Heart left ventricle (tissue), 16 donors: ENCODE measurements at regions not wholly inside any gene's neighbourhood (a gene's known extent, or its start where the extent isn't known, plus 50 kb on each side); places are given as distances from the start of the nearest gene placed in this dataset.

Experiments used
- ATAC-seq, 4 donors: fragments of 200-7000 bp; cut with Tn5 transposase; one replicate each; pipeline ENCODE4 v1.9.1; 2020 to 2022; ENCODE audit warnings: moderate library complexity in 4 of 4, mild to moderate bottlenecking in 3 of 4, moderate number of reproducible peaks in 1 of 4
- DNase-seq, 5 donors: peaks; one replicate each; pipeline ENCODE4 v3.0.0-alpha.2; 2020
- H3K27ac ChIP-seq, 12 donors: fragments of 200-600 bp; sonication (generic) in 4 of 12; one replicate each; pipeline versions ENCODE4 v1.5.0 to v1.8.0; 2016 to 2022; ENCODE audit warnings: mild to moderate bottlenecking in 2 of 12
- H3K27me3 ChIP-seq, 9 donors: fragments of 200-600 bp; sonication (generic) in 2 of 9; one replicate each; pipeline versions ENCODE4 v1.5.1 to v1.8.0; 2016 to 2022; ENCODE audit warnings: mild to moderate bottlenecking in 3 of 9
- H3K36me3 ChIP-seq, 9 donors: fragments of 200-600 bp; sonication (generic) in 2 of 9; one replicate each; pipeline versions ENCODE4 v1.5.0 to v1.8.0; 2018 to 2022; ENCODE audit warnings: mild to moderate bottlenecking in 2 of 9
- H3K4me1 ChIP-seq, 12 donors: fragments of 200-600 bp; sonication (generic) in 4 of 12; one replicate each; pipeline versions ENCODE4 v1.5.0 to v1.8.0; 2016 to 2022; ENCODE audit warnings: mild to moderate bottlenecking in 3 of 12
- H3K4me3 ChIP-seq, 12 donors: fragments of 200-600 bp; sonication (generic) in 4 of 12; one replicate each; pipeline versions ENCODE4 v1.5.0 to v1.8.0; 2017 to 2022; ENCODE audit warnings: mild to moderate bottlenecking in 9 of 12, moderate library complexity in 4 of 12
- H3K9me3 ChIP-seq, 12 donors: fragments of 200-600 bp; sonication (generic) in 4 of 12; one replicate each; pipeline versions ENCODE4 v1.5.0 to v1.8.0; 2016 to 2022; ENCODE audit warnings: mild to moderate bottlenecking in 1 of 12
- POLR2A ChIP-seq, 2 donors: fragments of 450-650 bp; IDR thresholded peaks; one replicate each; pipeline ENCODE4 v1.6.1; 2017; ENCODE audit warnings: antibody characterized with exemption in 2 of 2, mild to moderate bottlenecking in 2 of 2, moderate library complexity in 2 of 2
- WGBS, 4 donors: extraction: QIAGEN DNeasy Blood & Tissue Kit in 2 of 4; methylation state at CpG; one replicate each; pipeline versions ENCODE4 v1.1.5 to v1.1.7; 2013 to 2018; 5-methylcytosine and 5-hydroxymethylcytosine counted together
- intact Hi-C, 10 donors: fragments of 100-400 bp; cut with DNase I; formaldehyde crosslinking; loops; one replicate each; pipeline versions ENCODE4 v1.11.1 to v1.14.2; 2022
- TF ChIP-seq, protein P1 (sequence below), 12 donors: fragments of 200-600 bp; sonication (generic) in 4 of 12; IDR thresholded peaks; one replicate each; pipeline versions ENCODE4 v1.5.0 to v1.8.0; 2018 to 2022; ENCODE audit warnings: antibody characterized with exemption in 12 of 12, mild to moderate bottlenecking in 5 of 12
- donor health status: ischemic (EF 13 %, LVEDD 7.1; RV severe dilation, severe dysfunction).
- donor health status: healthy with polysubstance abuse.
- donor health status: DM: no; HTN: yes; CAD: no.
- donor health status: DM: no; HTN: no; CAD: no.
- donor health status: ischemic (EF 25% LVEDD 6.9; RV normal size, moderate dysfunction).
- donor health status: ischemic (EF 25% LVEDD 5.7; RV mildly dilated, moderate dysfunction).
- donor health status: healthy.
- donor health status: DM: yes; HTN: yes; CAD: no.
- donor health status: ischemic (EF 35%, LVEDD 5.7; RV mildly dilated, moderate dysfunction).
- donor health status: nonischemic (EF 11% LVEDD 7.7; RV severe dilation, severe dysfunction).
- donor health status: DM: yes; HTN: yes; CAD: no.
- donor health status: PGD.
- donor health status: ischemic (EF 29% LVEDD 5.4; RV normal size, mild dysfunction).
- donor health status: nonischemic (EF 23%, LVEDD 6.1; RV moderate dilation, normal function).

DNA sequence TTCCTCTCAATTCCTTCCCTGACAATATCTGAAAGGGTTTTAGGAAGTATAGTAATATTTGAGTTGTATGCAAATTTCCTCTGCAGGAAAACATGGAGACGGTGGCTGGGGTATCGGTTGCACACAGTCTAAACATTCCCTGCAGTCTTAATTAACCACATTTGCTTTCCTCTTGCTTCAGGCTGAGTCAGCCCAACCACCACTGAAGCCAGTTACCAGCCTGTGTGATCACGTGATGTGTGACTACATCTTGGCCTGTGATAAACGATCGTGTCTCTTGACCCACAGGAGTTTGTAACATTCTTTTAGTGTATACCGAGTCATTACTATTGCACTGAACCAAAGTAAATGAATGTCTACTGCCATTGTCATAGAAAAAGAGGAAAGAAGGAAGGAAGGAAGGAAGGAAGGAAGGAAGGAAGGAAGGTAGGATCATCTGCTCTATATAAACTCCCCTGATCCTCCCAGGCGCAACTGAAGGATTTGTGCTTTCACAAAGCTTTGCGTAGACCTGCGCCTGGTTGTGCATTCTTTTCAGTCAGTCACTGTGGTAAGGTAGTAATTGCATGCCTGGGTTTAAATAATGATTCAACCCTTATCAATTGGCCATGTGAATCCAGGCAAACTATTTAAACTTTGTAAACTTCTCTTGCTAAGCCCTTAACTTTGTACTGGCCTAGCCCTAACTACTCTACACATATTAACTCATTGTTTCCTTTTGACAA is 280.6 kb upstream of the SALL1 start:
- H3K4me1 ChIP-seq: no peaks in the 10 kb centered on the region
- DNase-seq (no peak), ATAC-seq (no peak)
- no peak overlapping the region for H3K4me3 ChIP-seq
- no peak overlapping the region for H3K27ac ChIP-seq
- peaks cover 0 to 15% (median 0%) of the 10 kb centered on the region in 9 donors for H3K27me3 ChIP-seq
- H3K36me3 ChIP-seq: no peaks in the 10 kb centered on the region
- intact Hi-C loops: no loop called here
- no peaks in the 10 kb centered on the region for H3K9me3 ChIP-seq
- WGBS, 4 donors: 45 to 56% (median 52%) methylated on average over 9 of the region's 9 CpGs
- no peak for TF ChIP-seq POLR2A (IDR thresholded peaks at IDR 0.05)
- TF ChIP-seq, protein P1, sequence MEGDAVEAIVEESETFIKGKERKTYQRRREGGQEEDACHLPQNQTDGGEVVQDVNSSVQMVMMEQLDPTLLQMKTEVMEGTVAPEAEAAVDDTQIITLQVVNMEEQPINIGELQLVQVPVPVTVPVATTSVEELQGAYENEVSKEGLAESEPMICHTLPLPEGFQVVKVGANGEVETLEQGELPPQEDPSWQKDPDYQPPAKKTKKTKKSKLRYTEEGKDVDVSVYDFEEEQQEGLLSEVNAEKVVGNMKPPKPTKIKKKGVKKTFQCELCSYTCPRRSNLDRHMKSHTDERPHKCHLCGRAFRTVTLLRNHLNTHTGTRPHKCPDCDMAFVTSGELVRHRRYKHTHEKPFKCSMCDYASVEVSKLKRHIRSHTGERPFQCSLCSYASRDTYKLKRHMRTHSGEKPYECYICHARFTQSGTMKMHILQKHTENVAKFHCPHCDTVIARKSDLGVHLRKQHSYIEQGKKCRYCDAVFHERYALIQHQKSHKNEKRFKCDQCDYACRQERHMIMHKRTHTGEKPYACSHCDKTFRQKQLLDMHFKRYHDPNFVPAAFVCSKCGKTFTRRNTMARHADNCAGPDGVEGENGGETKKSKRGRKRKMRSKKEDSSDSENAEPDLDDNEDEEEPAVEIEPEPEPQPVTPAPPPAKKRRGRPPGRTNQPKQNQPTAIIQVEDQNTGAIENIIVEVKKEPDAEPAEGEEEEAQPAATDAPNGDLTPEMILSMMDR (IDR thresholded peaks at IDR 0.05): no peak

DNA sequence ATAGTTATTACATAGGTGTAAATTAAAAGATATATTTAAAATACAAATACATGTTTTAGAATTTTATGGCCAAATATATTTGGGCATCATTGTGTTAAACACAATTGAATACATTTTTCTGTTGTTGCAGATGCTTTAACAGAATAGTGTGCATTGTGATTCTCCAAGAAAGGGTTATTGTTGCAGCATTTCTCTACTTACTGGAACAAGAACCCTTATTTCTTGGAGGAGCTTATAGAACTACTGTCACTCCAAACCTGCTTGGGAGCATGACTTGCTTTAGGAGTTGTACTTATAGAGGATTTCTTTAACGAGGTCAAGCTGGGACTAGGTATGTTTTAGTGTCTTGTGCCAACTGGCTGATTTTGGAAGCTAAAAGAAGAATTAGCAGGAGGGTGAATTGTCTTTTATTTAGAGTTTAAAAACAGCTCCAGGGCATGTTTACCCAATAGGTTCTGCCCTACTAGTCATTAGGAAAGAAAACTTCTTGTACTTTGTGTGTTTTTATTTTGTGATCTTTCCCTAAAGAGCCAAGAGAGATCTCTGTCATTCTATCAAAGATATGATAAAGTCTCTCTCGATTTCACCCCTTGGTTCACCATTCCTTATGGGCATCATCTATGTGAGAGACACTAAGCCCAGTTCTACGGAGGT is 279.8 kb upstream of the SALL1 start:
- no peaks in the 10 kb centered on the region for H3K9me3 ChIP-seq
- 61 to 68% (median 66%) methylated on average over 3 of the region's 3 CpGs for WGBS, 4 donors
- H3K36me3 ChIP-seq: no peaks in the 10 kb centered on the region
- TF ChIP-seq POLR2A (IDR thresholded peaks at IDR 0.05): no peak
- TF ChIP-seq, protein P1 (IDR thresholded peaks at IDR 0.05): no peak
- DNase-seq: no peak
- no peaks in the 10 kb centered on the region for H3K4me1 ChIP-seq
- no peak for ATAC-seq
- H3K27ac ChIP-seq: no peak overlapping the region
- peaks cover 0 to 15% (median 0%) of the 10 kb centered on the region in 9 donors for H3K27me3 ChIP-seq
- H3K4me3 ChIP-seq: no peak overlapping the region
- intact Hi-C loops: no loop called here

DNA sequence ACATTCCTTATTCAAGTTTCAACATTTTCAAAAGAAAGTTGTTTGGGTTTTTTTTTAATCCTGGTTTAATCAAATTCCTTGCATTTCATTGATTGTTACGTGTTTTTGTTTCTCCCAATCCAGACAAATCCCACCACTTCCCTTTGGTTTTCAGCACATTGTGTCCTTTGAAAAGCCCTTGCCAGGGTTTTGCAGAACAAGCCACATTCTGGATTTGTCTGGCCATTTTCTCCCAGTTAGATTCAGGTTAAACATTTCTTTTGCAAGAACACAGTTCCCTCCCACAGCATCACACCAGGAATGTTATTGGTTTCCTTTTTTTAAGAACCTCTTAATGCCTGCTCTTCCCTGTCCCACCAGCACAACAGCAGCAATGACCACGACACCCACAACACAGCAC is 278.0 kb upstream of the SALL1 start:
- no peak overlapping the region for H3K4me3 ChIP-seq
- no peak for DNase-seq
- H3K27me3 ChIP-seq: peaks cover 0 to 11% (median 0%) of the 10 kb centered on the region in 9 donors
- ATAC-seq: no peak
- intact Hi-C loops: no loop called here
- WGBS, 4 donors: 64 to 78% (median 70%) methylated on average over 2 of the region's 2 CpGs
- no peaks in the 10 kb centered on the region for H3K9me3 ChIP-seq
- no peaks in the 10 kb centered on the region for H3K36me3 ChIP-seq
- TF ChIP-seq POLR2A (IDR thresholded peaks at IDR 0.05): no peak
- TF ChIP-seq, protein P1 (IDR thresholded peaks at IDR 0.05): no peak
- H3K27ac ChIP-seq: no peak overlapping the region
- no peaks in the 10 kb centered on the region for H3K4me1 ChIP-seq

DNA sequence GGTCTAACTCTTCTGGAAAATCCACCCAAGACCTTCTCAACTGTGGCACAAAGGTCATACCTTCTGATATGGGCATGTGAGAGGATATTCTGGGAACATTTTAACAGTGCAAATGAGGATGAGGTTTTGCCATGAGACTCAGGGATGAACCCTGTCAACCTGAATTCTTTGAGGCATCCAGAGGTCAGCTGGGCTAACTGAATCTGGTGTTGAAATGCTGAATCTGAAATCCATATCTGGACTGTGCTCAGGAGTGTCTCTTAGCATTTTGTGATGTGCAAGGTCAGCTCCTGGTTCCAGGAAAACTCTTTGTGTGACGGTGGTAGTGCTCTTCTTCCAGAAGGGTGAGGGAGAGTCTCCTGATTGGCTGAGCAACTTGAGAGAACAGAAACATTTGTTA is 276.0 kb upstream of the SALL1 start:
- intact Hi-C loops: no loop called here
- Histone ChIP-seq H3K4me3 (no peak overlapping the region), H3K4me1 (no peaks in the 10 kb centered on the region), H3K27me3 (peaks cover 0 to 11% (median 0%) of the 10 kb centered on the region in 9 donors), H3K27ac (no peak overlapping the region), H3K36me3 (no peaks in the 10 kb centered on the region), H3K9me3 (no peaks in the 10 kb centered on the region)
- DNase-seq: no peak
- no peak for TF ChIP-seq POLR2A (IDR thresholded peaks at IDR 0.05)
- TF ChIP-seq, protein P1 (IDR thresholded peaks at IDR 0.05): no peak
- ATAC-seq: no peak
- WGBS, 4 donors: 0 to 32% (median 21%) methylated on average over 1 of the region's 1 CpG
